ENCODE measurements at regions not wholly inside any gene's neighbourhood (a gene's known extent, or its start where the extent isn't known, plus 50 kb on each side); places are given as distances from the start of the nearest gene placed in this dataset.
"Not testable (repeated sequence)": the region's sequence is repeated elsewhere in the genome, so short reads cannot be mapped to it uniquely, and the experiment has no call there.

- DNase-seq: no peak
Measured at GRCh38 chr18:28792404-28793086, 615.6 kb upstream of the CDH2 start.

GRCh38 chr18:28791101-28791500, 614.2 kb upstream of the CDH2 start:
- no peak for DNase-seq

DNA sequence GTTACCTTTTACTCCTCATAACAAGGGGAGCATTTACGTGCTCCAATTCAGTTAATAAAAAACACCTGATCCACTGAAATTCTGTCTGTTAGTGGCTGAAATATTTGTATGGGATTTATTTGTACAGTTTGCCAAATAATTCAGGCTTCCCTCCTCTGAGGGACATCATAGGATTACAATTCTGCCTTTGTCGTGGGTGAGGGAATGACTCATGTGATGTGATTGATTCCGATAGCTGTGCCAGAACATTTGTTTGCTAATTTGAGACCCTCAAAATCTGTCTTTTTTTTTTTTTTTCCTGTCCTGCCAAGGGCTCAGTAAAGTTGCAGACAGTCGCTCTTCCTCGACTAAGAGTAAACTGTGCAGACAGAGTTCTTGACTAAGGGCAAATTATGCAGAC, 612.6 kb upstream of the CDH2 start:
- no peak for DNase-seq

- DNase-seq: no peak
Measured at GRCh38 chr18:28786926-28787325, 610.0 kb upstream of the CDH2 start.

GRCh38 chr18:28781616-28782362, 604.9 kb upstream of the CDH2 start:
- DNase-seq: no peak

- DNase-seq: no peak
Measured at GRCh38 chr18:28778706-28779105, 601.8 kb upstream of the CDH2 start.

GRCh38 chr18:28777756-28778155, 600.8 kb upstream of the CDH2 start:
- DNase-seq: no peak

- DNase-seq: no peak
Measured at GRCh38 chr18:28771849-28772248, 594.9 kb upstream of the CDH2 start.

GRCh38 chr18:28768791-28769768, 592.1 kb upstream of the CDH2 start:
- DNase-seq: no peak

- DNase-seq: no peak
Measured at GRCh38 chr18:28767727-28768211, 590.8 kb upstream of the CDH2 start.

DNA sequence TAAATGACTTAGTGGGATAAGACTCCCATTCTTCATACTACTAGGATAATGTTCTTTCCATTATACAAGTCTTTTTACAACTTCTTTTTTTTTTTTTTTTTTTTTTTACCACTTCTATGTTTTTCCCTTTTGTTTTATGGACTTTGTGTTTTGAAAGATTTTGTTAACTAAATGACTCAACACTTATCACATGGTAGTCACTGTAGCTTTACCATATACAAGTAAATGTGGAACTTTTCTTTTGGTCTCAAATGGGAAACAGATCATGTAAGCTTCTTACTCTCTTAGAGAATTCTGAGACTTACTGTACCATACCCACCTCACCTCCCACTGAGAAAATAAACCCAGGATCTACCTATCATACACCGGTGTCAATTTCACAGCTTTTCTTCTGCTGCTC, 590.3 kb upstream of the CDH2 start:
- DNase-seq: no peak

DNA sequence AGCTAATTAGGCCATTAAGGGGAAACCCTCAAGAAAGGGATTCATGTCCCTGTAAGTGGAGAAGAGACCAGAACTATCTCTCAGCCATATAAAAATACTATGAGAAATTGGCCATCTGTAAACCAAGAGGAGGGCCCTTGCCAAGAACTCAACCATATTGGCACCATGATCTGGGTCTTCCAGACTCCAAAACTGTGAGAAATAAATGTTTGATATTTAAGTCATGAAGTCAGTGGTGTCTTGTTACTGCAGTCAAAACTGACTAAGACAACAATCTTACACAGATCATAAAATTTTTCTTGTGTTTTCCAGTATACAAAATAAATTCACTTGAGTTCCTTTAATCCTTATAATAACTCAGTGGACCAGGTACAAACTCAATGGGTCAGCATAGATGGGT, 589.8 kb upstream of the CDH2 start:
- no peak for DNase-seq

- no peak for DNase-seq
Measured at GRCh38 chr18:28766027-28766426, 589.1 kb upstream of the CDH2 start.

- DNase-seq: no peak
Measured at GRCh38 chr18:28760299-28760698, 583.4 kb upstream of the CDH2 start.

DNA sequence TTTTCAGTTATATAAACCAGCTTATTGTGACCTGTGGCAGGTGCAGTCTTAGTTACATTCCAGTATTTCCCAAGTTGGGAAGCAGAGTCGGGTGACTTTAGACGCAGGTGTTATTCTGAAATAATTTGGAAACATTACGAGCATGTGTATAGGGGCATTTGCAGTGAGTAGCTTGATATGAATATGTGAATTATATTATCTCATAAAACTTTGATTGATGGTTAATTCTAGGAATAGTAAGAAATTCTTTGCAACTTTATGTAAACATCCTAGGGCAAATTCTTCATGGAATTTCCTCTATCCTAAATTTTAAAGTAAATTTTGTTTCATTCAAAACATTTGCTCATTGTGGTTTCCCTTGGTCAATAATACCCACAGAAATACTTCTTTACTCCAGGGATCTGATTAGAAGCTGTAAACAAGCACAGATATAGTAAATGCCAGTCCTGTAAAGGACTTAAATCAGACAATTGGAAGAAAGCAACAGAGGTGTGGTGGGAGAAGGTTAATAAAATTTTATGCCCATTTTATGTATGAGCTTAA, 580.6 kb upstream of the CDH2 start:
- no peak for DNase-seq

GRCh38 chr18:28743115-28743514, 566.2 kb upstream of the CDH2 start:
- no peak for DNase-seq

DNA sequence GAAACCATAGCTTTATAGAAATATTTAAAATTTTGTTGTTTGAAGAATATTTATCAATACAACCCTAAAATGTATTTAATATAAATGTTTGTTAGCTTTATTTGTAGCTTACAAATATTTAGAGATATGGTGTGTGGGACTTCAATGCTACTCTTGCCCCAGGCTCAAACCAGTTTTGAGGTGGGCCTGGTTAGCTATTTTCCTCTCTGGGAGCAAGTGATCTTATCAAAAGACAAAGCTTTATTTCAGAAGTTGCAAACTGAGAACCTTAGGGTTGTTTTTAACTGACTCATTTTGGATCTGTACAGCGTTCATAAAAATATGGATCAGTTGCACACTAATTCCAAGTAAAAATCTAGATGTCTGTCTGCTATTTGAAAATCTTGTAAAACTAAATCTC, 563.6 kb upstream of the CDH2 start:
- no peak for DNase-seq

GRCh38 chr18:28736951-28737350, 560.0 kb upstream of the CDH2 start:
- DNase-seq: no peak

DNA sequence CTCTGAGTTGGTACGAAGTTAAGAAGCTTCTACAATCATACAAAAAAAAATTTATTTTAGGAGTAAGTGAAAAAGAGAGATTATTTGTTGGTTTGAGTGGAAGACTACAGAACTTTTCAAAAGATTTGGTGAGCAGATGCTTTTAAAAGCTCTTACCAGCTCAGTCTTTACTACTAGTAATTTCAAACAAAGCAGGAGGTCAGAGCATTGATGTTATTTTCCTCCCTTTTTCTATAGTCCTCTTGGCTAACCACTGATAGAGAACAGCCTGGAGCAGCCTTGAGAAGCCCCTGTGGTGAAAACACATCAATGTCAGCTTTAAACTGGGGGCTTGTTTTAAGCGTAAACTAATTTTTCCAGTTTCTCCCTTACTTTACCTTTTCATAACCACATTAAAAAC, 559.3 kb upstream of the CDH2 start:
- DNase-seq: no peak

DNA sequence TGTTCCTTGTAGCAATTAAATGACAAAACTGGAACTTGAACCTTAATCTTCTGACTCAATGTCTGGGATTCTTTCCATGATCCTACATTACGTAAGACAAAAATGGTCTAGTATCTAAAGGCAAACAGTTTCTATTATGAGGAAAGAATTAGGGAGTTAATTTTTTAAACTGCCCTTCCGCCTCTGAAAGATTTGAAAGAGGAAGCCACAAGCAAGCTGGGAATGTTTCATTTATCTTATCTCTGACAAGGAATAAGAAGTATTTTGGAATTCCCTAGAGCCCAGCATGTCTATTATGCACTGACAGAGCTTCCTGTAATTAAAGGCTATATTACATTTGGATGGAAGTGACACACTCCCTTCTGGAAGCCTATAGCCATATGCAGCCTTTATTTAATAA, 558.8 kb upstream of the CDH2 start:
- DNase-seq: no peak

- DNase-seq: no peak
Measured at GRCh38 chr18:28729321-28729720, 552.4 kb upstream of the CDH2 start.

DNA sequence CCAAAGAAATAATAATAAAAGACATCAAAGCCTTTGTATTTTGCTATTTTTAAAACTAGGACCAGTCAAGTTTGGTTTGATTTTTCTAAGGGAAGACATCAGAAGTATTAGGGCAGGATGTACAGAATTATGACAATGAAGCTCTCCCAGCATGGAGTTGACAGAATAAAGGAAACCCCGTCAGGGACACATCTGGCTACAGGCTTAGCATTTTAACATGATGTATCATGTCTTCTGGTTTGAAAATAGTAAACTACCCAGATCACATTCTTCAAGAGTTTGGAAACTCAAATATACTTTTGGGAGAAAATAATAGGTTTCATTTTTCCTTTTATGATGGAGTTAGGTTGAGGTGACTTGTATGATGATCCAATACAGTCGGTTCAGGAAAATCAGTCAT, 552.0 kb upstream of the CDH2 start:
- DNase-seq: no peak

GRCh38 chr18:28727189-28727588, 550.3 kb upstream of the CDH2 start:
- not testable (repeated sequence) for DNase-seq

Measured in NCI-H2107 (cell line).